GM23248 (cell line): ENCODE measurements at regions not wholly inside any gene's neighbourhood (a gene's known extent, or its start where the extent isn't known, plus 50 kb on each side); places are given as distances from the start of the nearest gene placed in this dataset.

Experiments
- DNase-seq: peaks from one replicate; pipeline ENCODE4 v3.0.0-alpha.2; 2015
- H2AFZ ChIP-seq: fragments of 200-600 bp; sonication (generic); 2 replicates; pipeline ENCODE4 v1.6.1; 2016; ENCODE audit warnings: antibody characterized with exemption
- H3F3A ChIP-seq: fragments of 200-600 bp; sonication (generic); 2 replicates; pipeline ENCODE4 v1.6.1; 2016; ENCODE audit warnings: mild to moderate bottlenecking, antibody characterized with exemption, mixed run types; ENCODE audit not compliant: insufficient read depth
- H3K27ac ChIP-seq: fragments of 200-600 bp; sonication (generic); 2 replicates; pipeline ENCODE4 v1.5.1; 2016; ENCODE audit warnings: mild to moderate bottlenecking
- H3K27me3 ChIP-seq: fragments of 200-600 bp; sonication (generic); replicated peaks from 2 replicates; pipeline ENCODE4 v1.6.1; 2016; ENCODE audit warnings: mild to moderate bottlenecking; ENCODE audit not compliant: insufficient read depth
- H3K36me3 ChIP-seq: fragments of 200-600 bp; sonication (generic); 2 replicates; pipeline ENCODE4 v1.6.1; 2016; ENCODE audit warnings: low read depth, mild to moderate bottlenecking
- H3K4me1 ChIP-seq: fragments of 200-600 bp; sonication (generic); 2 replicates; pipeline ENCODE4 v1.6.1; 2016; ENCODE audit warnings: mild to moderate bottlenecking; ENCODE audit not compliant: insufficient read depth
- H3K4me2 ChIP-seq: fragments of 200-600 bp; sonication (generic); one replicate; pipeline ENCODE4 v1.6.1; 2016; ENCODE audit warnings: mild to moderate bottlenecking; ENCODE audit not compliant: unreplicated experiment
- H3K4me3 ChIP-seq: fragments of 200-600 bp; sonication (generic); 2 replicates; pipeline ENCODE4 v1.5.1; 2016; ENCODE audit warnings: mild to moderate bottlenecking
- H3K79me2 ChIP-seq: fragments of 200-600 bp; sonication (generic); 2 replicates; pipeline ENCODE4 v1.6.1; 2016; ENCODE audit warnings: mild to moderate bottlenecking; ENCODE audit not compliant: insufficient read depth
- H3K9ac ChIP-seq: fragments of 200-600 bp; sonication (generic); 2 replicates; pipeline ENCODE4 v1.6.1; 2016; ENCODE audit warnings: mild to moderate bottlenecking
- H3K9me2 ChIP-seq: fragments of 200-600 bp; sonication (generic); 2 replicates; pipeline ENCODE4 v1.6.1; 2016; ENCODE audit warnings: mixed run types, mild to moderate bottlenecking, moderate library complexity; ENCODE audit not compliant: insufficient read depth
- H3K9me3 ChIP-seq: fragments of 200-600 bp; sonication (generic); one replicate; pipeline ENCODE4 v1.6.1; 2017; ENCODE audit warnings: low read depth
- H4K20me1 ChIP-seq: fragments of 200-600 bp; sonication (generic); 2 replicates; pipeline ENCODE4 v1.6.0; 2016; ENCODE audit not compliant: insufficient read depth
- EZH2 ChIP-seq: fragments of 200-600 bp; sonication (generic); IDR thresholded peaks from 2 replicates; pipeline ENCODE4 v1.6.1; 2018; ENCODE audit warnings: antibody characterized with exemption, mild to moderate bottlenecking; ENCODE audit not compliant: insufficient read depth, poor library complexity, severe bottlenecking
- EZH2phosphoT487 ChIP-seq: fragments of 200-600 bp; sonication (generic); IDR thresholded peaks from 2 replicates; pipeline ENCODE4 v1.6.1; 2018; ENCODE audit warnings: antibody characterized with exemption, moderate library complexity, mild to moderate bottlenecking, low read depth; ENCODE audit not compliant: insufficient read depth
- WGBS, 2 experiments: methylation state at CpG; one replicate each; pipeline ENCODE4 v1.1.6; 2015 to 2017; ENCODE audit warnings: low lambda C conversion rate in 2 of 2, low coverage in 1 of 2; ENCODE audit errors: missing lambda C conversion rate in 2 of 2; 5-methylcytosine and 5-hydroxymethylcytosine counted together
- in situ Hi-C: fragments of 300-500 bp; cut with MboI; formaldehyde crosslinking; loops from 2 replicates; pipeline ENCODE4 v1.15.0; 2020

DNA sequence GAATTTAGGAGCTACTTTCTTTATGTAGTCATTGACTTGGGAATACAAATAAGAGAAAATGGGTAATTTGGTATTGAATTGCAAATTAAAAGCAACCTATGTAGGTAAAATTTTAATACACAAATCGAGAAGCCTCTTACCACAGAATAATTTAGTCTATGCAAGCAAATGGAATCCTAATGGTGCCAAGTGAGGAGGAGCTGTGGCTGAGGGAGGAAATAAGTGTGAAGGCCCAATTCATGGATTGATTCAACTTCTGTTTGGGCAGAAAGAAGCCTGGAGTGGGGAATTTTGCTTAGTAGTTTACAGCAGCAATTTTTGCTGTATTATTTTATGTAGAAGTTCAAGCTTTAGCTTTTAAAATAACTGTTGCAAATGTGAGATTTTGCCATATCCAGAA, 291.9 kb downstream of the OXSM start:
- Histone ChIP-seq H3K9me2 (no peaks in the 10 kb centered on the region), H3F3A (no peaks in the 10 kb centered on the region), H3K4me2 (no peak overlapping the region), H2AFZ (no peak overlapping the region), H3K9me3 (no peaks in the 10 kb centered on the region), H3K79me2 (no peaks in the 10 kb centered on the region), H3K9ac (no peak overlapping the region), H3K4me1 (no peaks in the 10 kb centered on the region), H3K27me3 (no peaks in the 10 kb centered on the region), H3K36me3 (no peaks in the 10 kb centered on the region), H3K27ac (no peak overlapping the region), H3K4me3 (no peak overlapping the region), H4K20me1 (no peaks in the 10 kb centered on the region)
- in situ Hi-C loops: no loop called here
- WGBS, 2 experiments: 0% methylated on average over 1 of the region's 1 CpG
- DNase-seq: no peak
- TF ChIP-seq EZH2: no peak
- no peak for TF ChIP-seq EZH2phosphoT487

DNA sequence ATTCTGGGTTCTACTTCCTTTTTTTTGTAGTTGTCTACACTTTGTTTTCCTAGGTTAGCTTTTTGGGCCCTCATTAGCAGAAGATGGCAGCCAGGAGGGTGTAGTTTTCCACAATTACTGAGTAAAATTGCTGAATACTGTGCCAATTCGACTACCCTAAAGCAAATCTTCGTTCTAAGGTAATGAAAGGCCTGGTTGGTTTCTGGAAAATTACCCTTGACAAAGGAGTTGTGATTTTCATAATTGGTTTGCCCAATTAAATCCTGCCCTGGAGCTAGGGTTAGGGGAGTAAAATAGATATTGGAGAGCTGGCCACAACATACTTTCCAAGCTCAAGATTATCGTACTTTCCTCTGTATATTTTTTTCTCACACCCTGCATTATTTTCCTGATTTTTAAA, 293.0 kb downstream of the OXSM start:
- WGBS, 2 experiments: 20 to 30% methylated on average over 3 of the region's 3 CpGs
- Histone ChIP-seq H3K9ac (no peak overlapping the region), H3K9me3 (no peaks in the 10 kb centered on the region), H3K27me3 (no peaks in the 10 kb centered on the region), H3K4me1 (no peaks in the 10 kb centered on the region), H3K4me2 (no peak overlapping the region), H3K79me2 (no peaks in the 10 kb centered on the region), H3F3A (no peaks in the 10 kb centered on the region), H3K27ac (no peak overlapping the region), H2AFZ (no peak overlapping the region), H3K9me2 (no peaks in the 10 kb centered on the region), H3K4me3 (no peak overlapping the region), H3K36me3 (no peaks in the 10 kb centered on the region), H4K20me1 (no peaks in the 10 kb centered on the region)
- TF ChIP-seq EZH2phosphoT487: no peak
- TF ChIP-seq EZH2: no peak
- in situ Hi-C loops: no loop called here
- DNase-seq: no peak

DNA sequence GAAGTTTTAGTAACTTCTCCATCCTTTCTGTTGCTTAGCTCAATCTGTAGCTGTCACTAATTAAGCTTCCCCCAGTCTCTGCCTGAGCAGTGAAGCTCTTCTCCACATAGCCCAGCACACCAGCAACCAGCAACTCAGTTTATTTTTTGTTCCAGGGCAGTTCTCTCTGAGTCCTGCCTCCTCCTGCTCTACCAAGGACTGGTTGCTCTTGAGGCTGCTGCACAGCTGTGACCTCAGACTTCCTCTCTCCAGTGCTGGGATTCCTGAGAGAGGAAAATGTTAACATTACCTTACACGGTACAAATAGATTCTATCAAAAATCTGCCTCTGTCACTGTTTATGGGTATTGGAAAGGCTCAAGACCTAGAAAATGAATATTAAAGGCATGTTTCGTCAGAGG, 294.7 kb downstream of the OXSM start:
- no peaks in the 10 kb centered on the region for H3F3A ChIP-seq
- H2AFZ ChIP-seq: no peak overlapping the region
- no peaks in the 10 kb centered on the region for H3K4me1 ChIP-seq
- no peaks in the 10 kb centered on the region for H3K36me3 ChIP-seq
- 1 to 9% methylated on average over 2 of the region's 2 CpGs for WGBS, 2 experiments
- H3K9me3 ChIP-seq: no peaks in the 10 kb centered on the region
- in situ Hi-C loops: no loop called here
- H3K4me3 ChIP-seq: no peak overlapping the region
- no peak overlapping the region for H3K4me2 ChIP-seq
- TF ChIP-seq EZH2phosphoT487 (no peak), EZH2 (no peak)
- no peak overlapping the region for H3K9ac ChIP-seq
- no peak overlapping the region for H3K27ac ChIP-seq
- no peaks in the 10 kb centered on the region for H3K9me2 ChIP-seq
- no peak for DNase-seq
- H3K79me2 ChIP-seq: no peaks in the 10 kb centered on the region
- no peaks in the 10 kb centered on the region for H3K27me3 ChIP-seq
- H4K20me1 ChIP-seq: no peaks in the 10 kb centered on the region

DNA sequence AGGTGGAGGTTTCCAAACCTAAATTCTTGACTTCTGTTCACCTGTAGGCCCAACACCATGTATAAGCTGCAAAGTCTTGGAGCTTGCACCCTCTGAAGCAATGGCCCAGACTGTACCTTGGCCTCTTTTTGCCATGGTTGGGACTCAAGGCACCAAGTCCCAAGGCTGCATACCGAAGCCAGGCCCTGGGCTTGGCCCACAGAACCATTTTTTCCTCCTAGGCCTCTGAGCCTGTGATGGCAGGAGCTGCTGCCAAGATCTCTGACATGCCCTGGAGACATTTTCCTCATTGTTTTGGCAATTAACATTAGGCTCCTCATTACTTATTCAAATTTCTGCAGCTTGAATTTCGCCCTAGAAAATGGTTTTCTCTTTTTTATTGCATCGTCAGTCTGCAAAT, 297.9 kb downstream of the OXSM start:
- Histone ChIP-seq H3K4me1 (no peaks in the 10 kb centered on the region), H3K27me3 (no peaks in the 10 kb centered on the region), H4K20me1 (no peaks in the 10 kb centered on the region), H3K4me2 (no peak overlapping the region), H3K27ac (no peak overlapping the region), H3F3A (no peaks in the 10 kb centered on the region), H3K4me3 (no peak overlapping the region), H3K9ac (no peak overlapping the region), H2AFZ (no peak overlapping the region), H3K79me2 (no peaks in the 10 kb centered on the region), H3K9me3 (no peaks in the 10 kb centered on the region), H3K36me3 (no peaks in the 10 kb centered on the region), H3K9me2 (no peaks in the 10 kb centered on the region)
- no peak for DNase-seq
- in situ Hi-C loops: no loop called here
- 11 to 16% methylated on average over 3 of the region's 3 CpGs for WGBS, 2 experiments
- TF ChIP-seq EZH2 (no peak), EZH2phosphoT487 (no peak)

DNA sequence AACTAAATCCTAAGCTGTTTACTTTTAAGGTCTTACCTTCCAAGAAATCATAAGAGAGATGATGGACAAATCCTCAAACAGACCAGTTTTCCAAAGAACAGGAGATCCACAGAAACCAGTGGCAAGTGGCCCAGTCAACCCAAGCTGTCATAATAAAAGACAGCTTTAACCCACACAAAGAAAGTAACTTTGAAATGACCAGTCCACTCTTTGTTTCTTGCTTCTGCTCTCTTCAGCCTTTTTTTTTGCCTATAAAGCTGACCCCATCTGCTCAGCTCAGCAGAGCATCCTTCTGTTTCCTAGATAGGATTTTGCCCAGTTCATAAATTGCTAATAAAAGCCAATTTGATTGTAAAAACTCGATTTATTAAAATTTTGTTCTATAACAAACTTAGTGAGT, 299.4 kb downstream of the OXSM start:
- Histone ChIP-seq H4K20me1 (no peaks in the 10 kb centered on the region), H3K36me3 (no peaks in the 10 kb centered on the region), H3K79me2 (no peaks in the 10 kb centered on the region), H3K9me3 (no peaks in the 10 kb centered on the region), H3K4me3 (no peak overlapping the region), H3K9me2 (no peaks in the 10 kb centered on the region), H3K27me3 (no peaks in the 10 kb centered on the region), H3F3A (no peaks in the 10 kb centered on the region), H3K4me1 (no peaks in the 10 kb centered on the region), H3K4me2 (no peak overlapping the region), H3K9ac (no peak overlapping the region), H3K27ac (no peak overlapping the region), H2AFZ (no peak overlapping the region)
- no peak for TF ChIP-seq EZH2
- no peak for TF ChIP-seq EZH2phosphoT487
- in situ Hi-C loops: no loop called here
- 0% methylated on average over 1 of the region's 1 CpG for WGBS, 2 experiments
- DNase-seq: no peak
